Testis (tissue), 2 donors: ENCODE measurements at regions not wholly inside any gene's neighbourhood (a gene's known extent, or its start where the extent isn't known, plus 50 kb on each side); places are given as distances from the start of the nearest gene placed in this dataset.
A peak's percentile ranks its signal among the peaks of the same experiment; 100 is the strongest.
"Not testable (repeated sequence)": the region's sequence is repeated elsewhere in the genome, so short reads cannot be mapped to it uniquely, and the experiment has no call there.

Experiments
- DNase-seq: peaks from one replicate; pipeline ENCODE4 v3.0.0-alpha.2; 2019
- H3K27ac ChIP-seq, 2 donors: fragments of 200-600 bp; sonication (generic); one replicate each; pipeline ENCODE4 v1.5.1; 2019
- H3K27me3 ChIP-seq: fragments of 200-600 bp; sonication (generic); one replicate; pipeline ENCODE4 v1.5.1; 2019
- H3K36me3 ChIP-seq: fragments of 200-600 bp; sonication (generic); one replicate; pipeline ENCODE4 v1.5.1; 2017; ENCODE audit warnings: low read depth; ENCODE audit errors: missing control alignments
- H3K4me1 ChIP-seq: fragments of 200-600 bp; sonication (generic); one replicate; pipeline ENCODE4 v1.5.1; 2019
- H3K4me3 ChIP-seq, 2 donors: fragments of 200-600 bp; sonication (generic); one replicate each; pipeline ENCODE4 v1.5.1; 2017 to 2019
- H3K9me3 ChIP-seq: fragments of 200-600 bp; sonication (generic); one replicate; pipeline ENCODE4 v1.5.1; 2017
- CTCF ChIP-seq, 3 experiments: fragments of 450-650 bp in 2 of 3; fragments of 200-600 bp in 1 of 3; sonication (generic) in 1 of 3; IDR thresholded peaks; one replicate each; pipeline ENCODE4 v1.5.1; 2016 to 2019; ENCODE audit warnings: antibody characterized with exemption in 3 of 3, mild to moderate bottlenecking in 2 of 3, moderate library complexity in 1 of 3
- POLR2A ChIP-seq: fragments of 450-650 bp; IDR thresholded peaks from one replicate; pipeline ENCODE4 v1.6.1; 2017; ENCODE audit warnings: antibody characterized with exemption, mild to moderate bottlenecking, moderate library complexity
- WGBS, 2 donors: methylation state at CpG; one replicate each; pipeline ENCODE4 v1.1.5; 2018; 5-methylcytosine and 5-hydroxymethylcytosine counted together
- intact Hi-C: fragments of 100-400 bp; cut with DNase I; formaldehyde crosslinking; loops from one replicate; pipeline ENCODE4 v1.15.1; 2023; ENCODE audit warnings: low total_unique reads

GRCh38 chr2:186962085-186962747 lies 113.2 kb upstream of the ZSWIM2 start:
- H3K36me3 ChIP-seq: no peaks in the 10 kb centered on the region
- no peak for TF ChIP-seq CTCF (IDR thresholded peaks at IDR 0.05)
- TF ChIP-seq POLR2A: no peak
- H3K4me1 ChIP-seq: no peaks in the 10 kb centered on the region
- H3K27me3 ChIP-seq: no peaks in the 10 kb centered on the region
- intact Hi-C loops: no loop called here
- H3K27ac ChIP-seq: no peak overlapping the region
- peak; percentile 17 for DNase-seq
- WGBS, 2 donors: 65 to 82% methylated on average over 10 to 26 of the region's 46 CpGs
- H3K9me3 ChIP-seq: no peaks in the 10 kb centered on the region
- peak overlapping the region; percentile 39 to 52 for H3K4me3 ChIP-seq

GRCh38 chr2:186960241-186960640 lies 111.3 kb upstream of the ZSWIM2 start:
- H3K27me3 ChIP-seq, H3K4me1 ChIP-seq, H3K36me3 ChIP-seq, H3K4me3 ChIP-seq, H3K9me3 ChIP-seq, intact Hi-C loops, H3K27ac ChIP-seq, DNase-seq: not testable (repeated sequence)
- 76 to 87% methylated on average over 5 of the region's 5 CpGs for WGBS, 2 donors

- WGBS, 2 donors: 86 to 87% methylated on average over 6 of the region's 6 CpGs
- intact Hi-C loops: no loop called here
- no peak for TF ChIP-seq CTCF (IDR thresholded peaks at IDR 0.05)
- TF ChIP-seq POLR2A: no peak
Measured at GRCh38 chr2:186959486-186959885, 110.5 kb upstream of the ZSWIM2 start.

GRCh38 chr2:186950694-186951093 lies 101.7 kb upstream of the ZSWIM2 start:
- no peaks in the 10 kb centered on the region for H3K4me1 ChIP-seq
- H3K36me3 ChIP-seq: no peaks in the 10 kb centered on the region
- no peak for DNase-seq
- intact Hi-C loops: no loop called here
- H3K4me3 ChIP-seq: no peak overlapping the region
- H3K27ac ChIP-seq: no peak overlapping the region
- TF ChIP-seq CTCF (IDR thresholded peaks at IDR 0.05): no peak
- no peak for TF ChIP-seq POLR2A
- no peaks in the 10 kb centered on the region for H3K9me3 ChIP-seq
- WGBS, 2 donors: 84 to 85% methylated on average over 3 of the region's 3 CpGs
- no peaks in the 10 kb centered on the region for H3K27me3 ChIP-seq

More at GRCh38 chr2:186959486-186959885, 110.5 kb upstream of the ZSWIM2 start:
- Histone ChIP-seq H3K4me1 (no peaks in the 10 kb centered on the region), H3K27ac (no peak overlapping the region), H3K4me3 (no peak overlapping the region), H3K36me3 (no peaks in the 10 kb centered on the region), H3K9me3 (no peaks in the 10 kb centered on the region), H3K27me3 (no peaks in the 10 kb centered on the region)
- no peak for DNase-seq

GRCh38 chr2:186949726-186950256 lies 100.8 kb upstream of the ZSWIM2 start:
- Histone ChIP-seq H3K36me3 (no peaks in the 10 kb centered on the region), H3K27ac (no peak overlapping the region), H3K4me1 (no peaks in the 10 kb centered on the region), H3K27me3 (no peaks in the 10 kb centered on the region), H3K9me3 (no peaks in the 10 kb centered on the region), H3K4me3 (no peak overlapping the region)
- intact Hi-C loops: no loop called here
- no peak for TF ChIP-seq POLR2A
- no peak for TF ChIP-seq CTCF (IDR thresholded peaks at IDR 0.05)
- 86% methylated on average over 4 of the region's 4 CpGs for WGBS, 2 donors
- no peak for DNase-seq
